Stomach (tissue), 4 donors: ENCODE measurements at regions not wholly inside any gene's neighbourhood (a gene's known extent, or its start where the extent isn't known, plus 50 kb on each side); places are given as distances from the start of the nearest gene placed in this dataset.

Source experiments
- EP300 ChIP-seq: sonication (generic); formaldehyde crosslinking; IDR thresholded peaks from one replicate; pipeline ENCODE4 v1.6.1; 2017; ENCODE audit warnings: antibody characterized with exemption
- POLR2A ChIP-seq, 4 donors: fragments of 450-650 bp; IDR thresholded peaks; one replicate each; pipeline ENCODE4 v1.6.1; 2016; ENCODE audit warnings: antibody characterized with exemption in 4 of 4, control low read depth in 2 of 4, mild to moderate bottlenecking in 1 of 4, moderate library complexity in 1 of 4
- POLR2AphosphoS5 ChIP-seq, 3 donors: sonication (generic); formaldehyde crosslinking; IDR thresholded peaks; one replicate each; pipeline ENCODE4 v1.6.1; 2016; ENCODE audit warnings: antibody characterized with exemption in 3 of 3
- TF ChIP-seq, protein P1 (sequence below), 7 experiments: fragments of 450-650 bp in 4 of 7; fragments of 200-600 bp in 3 of 7; sonication (generic) in 3 of 7; IDR thresholded peaks; one replicate each; pipeline ENCODE4 v1.5.1; 2016 to 2019; ENCODE audit warnings: antibody characterized with exemption in 7 of 7, control low read depth in 2 of 7, mild to moderate bottlenecking in 1 of 7

DNA sequence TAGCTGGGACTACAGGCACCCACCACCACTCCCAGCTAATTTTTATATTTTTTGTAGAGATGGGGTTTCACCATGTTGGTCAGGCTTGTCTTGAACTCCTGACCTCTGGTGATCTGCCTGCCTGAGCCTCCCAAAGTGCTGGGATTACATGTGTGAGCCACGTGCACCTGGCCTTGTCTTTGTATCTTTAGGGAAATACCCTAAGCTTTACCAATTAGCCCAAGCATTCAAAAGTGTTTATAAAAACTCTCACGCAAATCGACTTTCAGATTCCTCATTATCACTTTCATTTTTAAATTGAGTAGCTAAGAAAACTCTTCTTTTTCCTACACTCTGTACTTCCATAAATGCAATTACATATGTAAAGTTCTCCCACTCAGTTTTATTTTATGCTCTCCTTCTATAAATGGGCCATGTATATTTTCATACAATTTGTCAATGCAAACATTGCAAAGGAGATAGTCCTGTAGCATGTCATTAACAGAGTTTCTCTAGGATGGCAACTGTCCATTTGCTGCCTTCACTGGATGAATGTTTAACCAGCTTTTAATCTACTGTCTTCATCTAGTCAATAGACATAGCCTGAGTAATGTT lies 326.2 kb upstream of the LRATD1 start:
- TF ChIP-seq POLR2A (IDR thresholded peaks at IDR 0.05) (no peak), POLR2AphosphoS5 (IDR thresholded peaks at IDR 0.05) (no peak), EP300 (no peak)
- TF ChIP-seq, protein P1, sequence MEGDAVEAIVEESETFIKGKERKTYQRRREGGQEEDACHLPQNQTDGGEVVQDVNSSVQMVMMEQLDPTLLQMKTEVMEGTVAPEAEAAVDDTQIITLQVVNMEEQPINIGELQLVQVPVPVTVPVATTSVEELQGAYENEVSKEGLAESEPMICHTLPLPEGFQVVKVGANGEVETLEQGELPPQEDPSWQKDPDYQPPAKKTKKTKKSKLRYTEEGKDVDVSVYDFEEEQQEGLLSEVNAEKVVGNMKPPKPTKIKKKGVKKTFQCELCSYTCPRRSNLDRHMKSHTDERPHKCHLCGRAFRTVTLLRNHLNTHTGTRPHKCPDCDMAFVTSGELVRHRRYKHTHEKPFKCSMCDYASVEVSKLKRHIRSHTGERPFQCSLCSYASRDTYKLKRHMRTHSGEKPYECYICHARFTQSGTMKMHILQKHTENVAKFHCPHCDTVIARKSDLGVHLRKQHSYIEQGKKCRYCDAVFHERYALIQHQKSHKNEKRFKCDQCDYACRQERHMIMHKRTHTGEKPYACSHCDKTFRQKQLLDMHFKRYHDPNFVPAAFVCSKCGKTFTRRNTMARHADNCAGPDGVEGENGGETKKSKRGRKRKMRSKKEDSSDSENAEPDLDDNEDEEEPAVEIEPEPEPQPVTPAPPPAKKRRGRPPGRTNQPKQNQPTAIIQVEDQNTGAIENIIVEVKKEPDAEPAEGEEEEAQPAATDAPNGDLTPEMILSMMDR (IDR thresholded peaks at IDR 0.05): no peak
